ENCODE measurements at regions not wholly inside any gene's neighbourhood (a gene's known extent, or its start where the extent isn't known, plus 50 kb on each side); places are given as distances from the start of the nearest gene placed in this dataset.

DNA sequence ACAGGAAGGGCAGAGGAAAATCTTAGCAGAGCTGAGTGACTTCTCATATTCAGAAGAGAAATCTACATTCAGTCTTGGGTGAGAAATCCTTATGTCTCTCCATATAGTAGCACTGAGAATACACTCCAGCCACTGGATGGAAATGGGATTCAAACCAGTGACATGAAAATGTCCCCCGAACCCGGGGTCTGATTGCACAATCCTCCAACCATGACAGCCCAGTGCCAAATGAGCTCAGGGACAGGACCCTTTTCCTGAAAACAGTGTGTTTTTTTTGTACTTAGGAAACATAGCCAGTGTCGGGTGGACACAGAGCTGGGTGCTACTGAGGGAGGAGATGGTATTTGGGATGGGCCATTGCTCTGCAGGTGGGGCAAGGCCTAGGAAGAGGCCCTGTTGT, 185.6 kb downstream of the CXCL12 start:
- TF ChIP-seq POLR2A (IDR thresholded peaks at IDR 0.05) = no peak
- TF ChIP-seq, protein P1, sequence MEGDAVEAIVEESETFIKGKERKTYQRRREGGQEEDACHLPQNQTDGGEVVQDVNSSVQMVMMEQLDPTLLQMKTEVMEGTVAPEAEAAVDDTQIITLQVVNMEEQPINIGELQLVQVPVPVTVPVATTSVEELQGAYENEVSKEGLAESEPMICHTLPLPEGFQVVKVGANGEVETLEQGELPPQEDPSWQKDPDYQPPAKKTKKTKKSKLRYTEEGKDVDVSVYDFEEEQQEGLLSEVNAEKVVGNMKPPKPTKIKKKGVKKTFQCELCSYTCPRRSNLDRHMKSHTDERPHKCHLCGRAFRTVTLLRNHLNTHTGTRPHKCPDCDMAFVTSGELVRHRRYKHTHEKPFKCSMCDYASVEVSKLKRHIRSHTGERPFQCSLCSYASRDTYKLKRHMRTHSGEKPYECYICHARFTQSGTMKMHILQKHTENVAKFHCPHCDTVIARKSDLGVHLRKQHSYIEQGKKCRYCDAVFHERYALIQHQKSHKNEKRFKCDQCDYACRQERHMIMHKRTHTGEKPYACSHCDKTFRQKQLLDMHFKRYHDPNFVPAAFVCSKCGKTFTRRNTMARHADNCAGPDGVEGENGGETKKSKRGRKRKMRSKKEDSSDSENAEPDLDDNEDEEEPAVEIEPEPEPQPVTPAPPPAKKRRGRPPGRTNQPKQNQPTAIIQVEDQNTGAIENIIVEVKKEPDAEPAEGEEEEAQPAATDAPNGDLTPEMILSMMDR (IDR thresholded peaks at IDR 0.05 in 8 of 11, conservative IDR thresholded peaks at IDR 0.05 in 3 of 11) = no peak
